Hematopoietic multipotent progenitor cell treated with erythropoietin and hydrocortisone succinate and interleukin-3 and kit ligand, for 4 days (in vitro differentiated cells): ENCODE measurements at regions not wholly inside any gene's neighbourhood (a gene's known extent, or its start where the extent isn't known, plus 50 kb on each side); places are given as distances from the start of the nearest gene placed in this dataset.

Source experiments
- DNase-seq: peaks from one replicate; pipeline ENCODE4 v3.0.0-alpha.2; 2015

- no peak for DNase-seq
These were observed 315.8 kb downstream of the ZNF516 start for GRCh38 chr18:76179257-76179656.

GRCh38 chr18:76177160-76177559, 317.9 kb downstream of the ZNF516 start:
- DNase-seq: no peak

- DNase-seq: no peak
These were observed 320.6 kb downstream of the ZNF516 start for GRCh38 chr18:76174451-76174850.

GRCh38 chr18:76169733-76170132, 325.3 kb downstream of the ZNF516 start:
- DNase-seq: no peak

GRCh38 chr18:76167845-76168621, 327.0 kb downstream of the ZNF516 start:
- DNase-seq: no peak

GRCh38 chr18:76167410-76167809, 327.6 kb downstream of the ZNF516 start:
- no peak for DNase-seq

- no peak for DNase-seq
These were observed 332.2 kb downstream of the ZNF516 start for GRCh38 chr18:76162886-76163285.

GRCh38 chr18:76161983-76162382, 333.1 kb downstream of the ZNF516 start:
- DNase-seq: no peak

- DNase-seq: no peak
These were observed 341.4 kb downstream of the ZNF516 start for GRCh38 chr18:76153691-76154090.

- DNase-seq: no peak
These were observed 345.3 kb downstream of the ZNF516 start for GRCh38 chr18:76149734-76150133.

- DNase-seq: no peak
These were observed 345.8 kb downstream of the ZNF516 start for GRCh38 chr18:76149284-76149683.

- DNase-seq: no peak
These were observed 349.3 kb downstream of the ZNF516 start for GRCh38 chr18:76145521-76146376.

- DNase-seq: no peak
These were observed 350.2 kb downstream of the ZNF516 start for GRCh38 chr18:76144844-76145243.

GRCh38 chr18:76142611-76143010, 352.4 kb downstream of the ZNF516 start:
- no peak for DNase-seq

GRCh38 chr18:76139844-76140243, 355.2 kb downstream of the ZNF516 start:
- DNase-seq: no peak

- no peak for DNase-seq
These were observed 357.8 kb downstream of the ZNF516 start for GRCh38 chr18:76137216-76137615.

GRCh38 chr18:76136701-76137100, 358.3 kb downstream of the ZNF516 start:
- DNase-seq: no peak

GRCh38 chr18:76134628-76135027, 360.4 kb downstream of the ZNF516 start:
- peak; percentile 3 for DNase-seq

GRCh38 chr18:76133873-76134272, 361.2 kb downstream of the ZNF516 start:
- no peak for DNase-seq

GRCh38 chr18:76131738-76132137, 363.3 kb downstream of the ZNF516 start:
- peak; percentile 17 for DNase-seq

- no peak for DNase-seq
These were observed 364.2 kb downstream of the ZNF516 start for GRCh38 chr18:76130845-76131244.

GRCh38 chr18:76126327-76126726, 368.7 kb downstream of the ZNF516 start:
- DNase-seq: no peak

- DNase-seq: no peak
These were observed 374.0 kb downstream of the ZNF516 start for GRCh38 chr18:76121011-76121410.

GRCh38 chr18:76115580-76115979, 379.5 kb downstream of the ZNF516 start:
- DNase-seq: no peak
